ENCODE measurements at regions not wholly inside any gene's neighbourhood (a gene's known extent, or its start where the extent isn't known, plus 50 kb on each side); places are given as distances from the start of the nearest gene placed in this dataset.
"Not testable (repeated sequence)": the region's sequence is repeated elsewhere in the genome, so short reads cannot be mapped to it uniquely, and the experiment has no call there.

DNA sequence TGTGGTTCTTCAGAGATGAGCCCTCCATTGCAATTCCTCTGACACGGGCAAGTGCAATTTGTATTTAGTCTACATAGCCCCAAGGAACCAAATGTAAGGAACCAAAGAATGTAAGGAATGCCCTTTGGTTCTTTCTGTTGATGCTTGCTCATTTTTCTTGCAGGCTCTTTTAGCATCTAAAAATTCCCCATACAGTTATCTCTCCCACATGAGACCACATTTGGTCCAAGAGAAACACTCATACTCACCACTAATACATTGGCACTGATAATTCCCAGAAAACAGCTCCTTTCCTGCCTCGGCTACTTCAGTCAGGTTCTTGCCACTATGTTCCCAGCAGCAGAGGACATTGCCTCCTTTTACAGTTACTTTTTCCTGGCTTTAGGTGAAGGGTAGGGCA lies 332.6 kb downstream of the AEBP2 start:
- no peak for DNase-seq (ENCODE audit: low spot score)

GRCh38 chr12:19772776-19773175 lies 333.5 kb downstream of the AEBP2 start:
- no peak for DNase-seq (ENCODE audit: low spot score)

DNA sequence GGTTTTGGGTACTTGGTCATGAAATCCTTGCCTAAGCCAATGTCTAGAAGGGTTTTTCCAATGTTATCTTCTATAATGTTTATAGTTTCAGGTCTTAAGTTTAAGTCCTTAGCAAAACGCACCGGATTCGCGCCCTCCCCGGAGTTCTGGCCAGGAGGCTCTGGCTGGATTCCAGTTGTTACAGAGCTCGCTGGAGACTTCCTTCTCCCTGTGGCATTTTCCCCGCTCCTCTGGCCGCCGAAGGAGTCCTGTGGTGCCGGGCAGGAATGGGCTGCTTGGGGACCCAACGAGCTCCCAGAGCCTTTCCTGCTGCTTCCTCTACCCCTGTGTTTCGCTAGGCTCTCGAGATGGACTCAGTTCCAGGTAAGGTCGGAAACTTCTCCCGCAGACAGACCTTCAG lies 335.9 kb downstream of the AEBP2 start:
- no peak for DNase-seq (ENCODE audit: low spot score)

DNA sequence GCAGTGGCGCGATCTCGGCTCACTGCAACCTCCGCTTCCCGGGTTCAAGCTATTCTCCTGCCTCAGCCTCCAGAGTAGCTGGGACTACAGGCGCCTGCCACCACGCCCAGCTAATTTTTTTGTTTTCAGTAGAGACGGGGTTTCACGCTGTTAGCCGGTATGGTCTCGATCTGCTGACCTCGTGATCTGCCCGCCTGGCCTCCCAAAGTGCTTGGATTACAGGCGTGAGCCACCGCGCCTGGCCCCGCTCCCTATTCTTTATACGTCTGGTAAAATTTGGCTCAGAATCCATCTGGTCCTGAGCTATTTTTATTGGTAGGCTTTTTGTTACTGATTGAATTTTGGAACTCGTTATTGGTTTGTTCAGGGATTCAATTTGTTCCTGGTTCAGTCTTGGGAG lies 336.7 kb downstream of the AEBP2 start:
- DNase-seq (ENCODE audit: low spot score), result not testable (repeated sequence)

DNA sequence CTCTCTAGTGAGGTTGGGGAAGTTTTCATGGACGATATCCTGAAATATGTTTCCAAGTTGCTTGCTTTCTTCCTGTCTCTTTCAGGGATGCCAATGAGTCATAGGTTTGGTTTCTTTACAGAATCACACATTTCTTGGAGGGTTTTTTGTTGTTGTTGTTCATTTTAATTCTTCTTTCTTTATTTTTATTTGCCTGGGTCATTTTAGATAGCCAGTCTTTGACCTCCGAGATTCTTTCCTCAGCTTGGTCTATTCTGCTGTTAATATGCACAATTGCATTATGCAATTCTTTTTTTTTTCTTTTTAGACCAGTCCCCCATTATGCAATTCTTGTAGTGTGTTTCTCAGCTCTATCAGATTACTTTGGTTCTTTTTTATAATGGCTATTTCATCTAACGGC lies 338.9 kb downstream of the AEBP2 start:
- no peak for DNase-seq (ENCODE audit: low spot score)

GRCh38 chr12:19778797-19779196 lies 339.5 kb downstream of the AEBP2 start:
- DNase-seq (ENCODE audit: low spot score), result no peak

DNA sequence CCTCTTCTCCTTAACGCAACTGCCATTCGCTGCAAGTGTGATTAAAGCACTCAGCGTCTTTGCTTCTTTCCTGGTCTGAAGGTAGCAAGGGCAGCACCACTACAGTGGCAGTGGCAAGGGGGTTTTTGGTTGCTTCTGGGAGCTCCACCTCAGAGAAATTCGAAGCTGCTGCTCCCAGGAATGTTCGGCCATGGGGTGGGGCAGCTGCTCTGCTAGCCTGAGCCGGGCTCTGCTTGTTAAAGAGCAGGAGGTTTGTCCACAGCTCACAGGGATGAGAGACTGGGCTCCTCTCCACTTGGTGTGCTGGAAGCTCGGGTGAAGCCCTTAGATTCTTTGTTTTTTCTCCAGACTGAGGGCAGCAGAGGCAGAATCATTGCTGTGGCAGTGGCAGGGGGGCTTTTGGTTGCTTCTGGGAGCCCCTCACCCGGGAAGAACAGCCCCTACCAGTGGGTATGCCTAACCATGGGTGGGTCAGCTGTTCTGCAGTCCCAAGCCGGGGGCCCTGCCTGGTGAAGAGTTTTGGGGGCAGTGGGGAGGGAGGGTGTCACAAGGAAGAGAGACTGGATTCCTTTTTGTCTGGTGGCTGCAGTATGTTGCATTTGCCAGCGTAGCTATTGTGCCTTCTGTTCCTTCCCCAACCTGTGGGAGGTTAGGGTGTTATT lies 340.2 kb downstream of the AEBP2 start:
- DNase-seq (ENCODE audit: low spot score), result no peak

DNA sequence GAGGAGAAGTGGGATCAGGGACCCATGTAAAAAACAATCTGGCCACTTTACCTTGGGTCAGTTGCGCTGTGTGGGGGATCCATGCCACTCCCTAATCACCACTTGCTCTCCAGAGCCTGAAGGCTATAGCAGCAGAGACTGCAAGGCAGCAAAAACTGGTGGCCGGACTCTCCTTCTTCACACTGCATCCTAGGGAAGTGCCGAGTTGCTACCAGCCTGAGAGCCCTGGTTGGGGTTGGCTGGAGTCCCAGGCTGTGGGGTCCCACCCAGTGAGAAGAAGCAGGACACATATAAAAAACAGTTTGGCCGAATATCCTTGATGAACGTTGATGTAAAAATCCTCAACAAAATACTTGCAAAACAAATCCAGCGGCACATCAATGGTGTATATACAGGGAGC lies 341.2 kb downstream of the AEBP2 start:
- DNase-seq (ENCODE audit: low spot score), result no peak

DNA sequence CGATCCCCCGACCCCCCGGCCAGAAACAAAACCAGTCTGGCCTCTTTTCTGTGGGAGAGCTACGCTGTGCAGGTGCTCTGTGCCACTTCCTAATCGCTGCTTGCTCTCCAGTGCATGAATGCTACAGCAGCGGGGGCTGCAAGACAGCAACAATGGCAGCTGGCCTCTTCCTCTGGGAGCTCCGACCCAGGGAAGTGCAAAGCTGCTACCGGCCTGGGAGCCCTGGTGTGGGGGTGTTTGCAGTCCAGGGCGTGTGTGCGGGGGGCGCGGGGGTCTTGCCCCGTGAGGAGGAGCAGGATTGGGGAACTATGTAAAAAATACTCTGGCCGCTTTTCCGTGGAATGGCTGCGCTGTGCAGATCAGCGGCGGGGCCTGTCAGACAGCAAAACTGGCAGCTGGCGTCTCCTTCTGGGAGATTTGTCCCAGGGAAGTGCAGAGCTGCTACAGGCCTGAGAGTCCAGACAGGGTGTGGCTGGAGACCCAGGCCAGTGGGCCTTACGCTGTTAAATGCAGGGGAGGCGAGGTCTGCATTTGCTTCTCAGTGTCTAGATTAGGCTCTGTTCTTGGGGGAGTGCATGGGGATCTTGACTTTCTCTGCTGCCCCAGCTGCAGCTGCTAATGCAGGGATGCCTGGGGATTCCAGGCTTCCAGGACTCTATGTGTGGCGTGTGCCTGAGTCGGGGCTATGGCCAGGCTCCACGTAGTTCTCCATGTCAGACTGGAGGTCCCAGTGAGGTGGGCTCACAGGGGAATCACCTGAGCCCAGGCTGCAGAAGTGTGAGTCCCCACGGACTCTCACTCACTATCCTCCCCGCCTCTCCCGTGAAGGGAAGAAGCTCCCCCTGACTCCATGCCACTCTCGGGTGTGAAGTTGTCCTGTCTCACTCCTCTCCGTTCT lies 344.5 kb downstream of the AEBP2 start:
- DNase-seq (ENCODE audit: low spot score), result no peak

DNA sequence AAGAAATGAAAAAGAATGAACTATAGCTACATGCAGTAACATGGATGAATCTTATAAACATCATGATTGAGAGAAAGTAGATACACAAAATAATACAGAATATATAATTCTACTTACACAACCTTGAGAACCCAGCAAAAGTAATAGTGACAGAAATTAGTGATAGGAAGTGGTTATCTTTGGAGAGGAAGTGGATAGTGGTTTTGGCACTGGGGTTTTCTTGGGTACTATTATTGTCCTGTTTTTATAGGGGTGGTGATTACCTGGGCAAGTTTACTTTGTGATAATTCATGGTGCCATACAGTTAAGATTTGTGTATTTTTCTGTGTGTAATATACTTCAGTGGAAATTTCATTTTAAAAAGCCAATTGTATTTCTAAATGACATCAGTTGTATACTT lies 352.7 kb downstream of the AEBP2 start:
- no peak for DNase-seq (ENCODE audit: low spot score)

GRCh38 chr12:19794116-19794515 lies 354.8 kb downstream of the AEBP2 start:
- no peak for DNase-seq (ENCODE audit: low spot score)

- DNase-seq (ENCODE audit: low spot score), result no peak
Measured at GRCh38 chr12:19799216-19799615, 359.9 kb downstream of the AEBP2 start.

DNA sequence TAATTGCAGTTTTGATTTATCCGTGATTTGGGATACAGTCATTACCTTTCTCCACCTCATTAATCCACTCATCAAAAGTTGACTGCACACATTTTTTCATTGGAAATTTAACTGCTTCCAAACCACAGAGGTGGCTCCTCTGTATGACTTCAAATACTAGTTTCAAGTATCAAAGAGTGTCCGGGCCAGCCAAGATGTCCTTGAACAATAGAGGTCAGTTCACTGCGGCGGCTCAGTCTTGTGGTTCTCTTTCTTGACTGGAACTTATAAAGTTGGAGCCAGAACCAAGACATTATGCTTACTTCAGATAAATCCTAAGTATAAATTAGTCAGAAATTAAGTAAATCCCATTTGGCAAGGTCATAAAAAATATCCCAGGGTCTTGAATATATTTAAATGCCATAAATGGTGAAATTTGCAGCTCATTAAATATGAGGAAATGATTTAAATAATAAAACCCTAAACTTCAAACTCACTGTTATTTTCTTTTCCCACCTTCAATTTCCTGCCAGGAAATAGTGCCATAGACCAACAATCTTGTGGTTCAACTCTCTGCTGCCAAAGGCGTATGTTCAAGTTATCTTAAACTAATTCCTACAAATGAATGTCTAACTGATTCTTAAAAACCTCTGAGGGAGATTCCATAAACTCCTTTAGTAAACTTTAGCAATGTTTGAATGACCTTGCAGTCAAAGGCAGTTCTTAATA lies 360.8 kb downstream of the AEBP2 start:
- no peak for DNase-seq (ENCODE audit: low spot score)

GRCh38 chr12:19800884-19801283 lies 361.6 kb downstream of the AEBP2 start:
- DNase-seq (ENCODE audit: low spot score), result no peak

DNA sequence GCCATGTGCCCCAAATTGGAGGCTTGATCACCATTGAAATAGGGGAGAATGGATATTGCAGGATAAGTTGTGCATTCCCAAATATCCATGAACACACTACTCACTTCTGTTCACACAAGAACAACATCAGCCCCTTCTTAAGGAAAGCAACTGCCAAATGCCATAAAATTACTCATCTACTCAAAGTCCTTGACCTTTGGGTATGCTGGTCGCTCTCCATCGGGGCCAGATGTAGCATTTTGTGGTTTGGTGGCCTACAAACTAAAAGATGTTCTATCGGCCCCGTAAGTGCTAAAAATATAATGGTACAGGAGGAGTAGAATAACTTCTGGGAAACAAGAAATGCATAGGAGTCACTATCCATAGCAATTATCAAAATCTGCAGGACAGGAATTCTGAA lies 362.6 kb downstream of the AEBP2 start:
- DNase-seq (ENCODE audit: low spot score), result no peak

- no peak for DNase-seq (ENCODE audit: low spot score)
Measured at GRCh38 chr12:19802915-19803314, 363.6 kb downstream of the AEBP2 start.

- no peak for DNase-seq (ENCODE audit: low spot score)
Measured at GRCh38 chr12:19804737-19805136, 365.4 kb downstream of the AEBP2 start.

DNA sequence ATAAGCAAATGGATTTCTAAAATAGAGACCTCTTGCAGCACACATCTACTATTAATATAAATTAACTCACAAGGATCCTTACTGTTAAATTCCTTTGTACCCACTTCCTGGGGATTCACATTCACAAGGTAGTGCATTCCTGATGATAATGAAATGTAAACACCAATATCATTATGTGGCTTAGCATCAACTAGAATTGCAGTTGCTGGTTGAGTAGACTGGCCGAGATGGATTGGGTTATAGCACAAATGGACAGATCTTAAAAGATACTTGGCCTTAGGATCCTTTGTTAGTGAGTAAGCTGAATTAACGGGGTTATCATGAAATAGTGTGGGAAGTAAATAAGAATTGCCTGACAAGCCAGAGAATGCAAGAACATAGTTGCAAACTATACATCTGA lies 369.1 kb downstream of the AEBP2 start:
- DNase-seq (ENCODE audit: low spot score), result no peak

- no peak for DNase-seq (ENCODE audit: low spot score)
Measured at GRCh38 chr12:19810213-19810612, 370.9 kb downstream of the AEBP2 start.

DNA sequence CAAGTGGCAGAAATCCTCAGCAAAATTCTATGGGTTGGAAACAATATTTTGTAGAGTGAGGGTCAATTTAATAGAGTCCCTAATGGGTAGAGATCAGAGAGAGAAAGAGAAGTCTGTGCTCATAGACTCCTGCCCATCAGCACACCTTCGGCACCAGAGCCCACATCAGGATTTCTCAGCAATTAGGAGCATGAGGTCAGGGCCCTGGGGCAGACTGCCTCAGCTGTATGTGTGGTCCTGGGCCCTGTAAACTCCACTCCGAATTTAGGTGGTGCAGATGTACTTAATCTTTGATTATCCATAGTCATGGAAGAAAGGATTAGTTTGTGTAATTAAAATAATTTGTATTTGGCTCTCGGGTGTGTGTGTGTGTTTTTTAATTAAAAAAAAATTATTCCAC lies 372.6 kb downstream of the AEBP2 start:
- DNase-seq (ENCODE audit: low spot score), result no peak

DNA sequence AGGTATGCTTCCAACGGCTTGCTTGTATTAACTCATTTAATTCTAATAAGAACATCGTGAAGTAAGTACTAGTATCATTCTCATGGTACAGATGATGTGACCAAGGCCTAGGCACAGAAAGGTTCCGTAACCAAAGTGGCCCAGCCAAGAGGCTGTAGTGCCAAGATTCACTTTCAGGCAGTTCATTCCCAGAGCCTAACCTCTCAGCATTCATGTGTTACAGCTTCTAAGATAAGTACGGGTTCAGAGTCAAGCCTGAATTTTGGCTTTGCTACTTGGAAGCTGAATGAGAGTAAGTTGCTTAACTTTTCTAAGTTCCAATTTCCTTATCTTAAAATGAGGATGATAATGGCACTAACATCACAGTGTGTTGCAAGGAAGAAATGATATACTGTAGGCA lies 379.9 kb downstream of the AEBP2 start:
- DNase-seq (ENCODE audit: low spot score), result no peak

- DNase-seq (ENCODE audit: low spot score), result no peak
Measured at GRCh38 chr12:19822476-19822875, 383.2 kb downstream of the AEBP2 start.

- not testable (repeated sequence) for DNase-seq (ENCODE audit: low spot score)
Measured at GRCh38 chr12:19823326-19823725, 384.0 kb downstream of the AEBP2 start.

Measured in pons (tissue), 1 donor.